Ishikawa (cell line): ENCODE measurements at regions not wholly inside any gene's neighbourhood (a gene's known extent, or its start where the extent isn't known, plus 50 kb on each side); places are given as distances from the start of the nearest gene placed in this dataset.

ENCODE experiments used
- CEBPB ChIP-seq: IDR thresholded peaks from 2 replicates; pipeline ENCODE4 v1.6.1; 2012
- CREB1 ChIP-seq: IDR thresholded peaks from 2 replicates; pipeline ENCODE4 v1.6.1; 2012; ENCODE audit warnings: low read depth
- EGR1 ChIP-seq: IDR thresholded peaks from 2 replicates; pipeline ENCODE4 v1.6.1; 2012
- EP300 ChIP-seq: IDR thresholded peaks from 2 replicates; pipeline ENCODE4 v1.6.1; 2012; ENCODE audit warnings: borderline replicate concordance
- FOXM1 ChIP-seq: IDR thresholded peaks from 2 replicates; pipeline ENCODE4 v1.6.1; 2012; ENCODE audit warnings: low read depth, borderline replicate concordance
- MAX ChIP-seq: IDR thresholded peaks from 2 replicates; pipeline ENCODE4 v1.6.1; 2012
- NFIC ChIP-seq: IDR thresholded peaks from 2 replicates; pipeline ENCODE4 v1.6.1; 2012
- RAD21 ChIP-seq: IDR thresholded peaks from 2 replicates; pipeline ENCODE4 v1.6.1; 2012; ENCODE audit warnings: low read depth
- TAF1 ChIP-seq: IDR thresholded peaks from 2 replicates; pipeline ENCODE4 v1.6.1; 2012; ENCODE audit warnings: low read depth, mild to moderate bottlenecking
- TCF12 ChIP-seq: IDR thresholded peaks from 2 replicates; pipeline ENCODE4 v1.6.1; 2012; ENCODE audit warnings: low read depth
- TEAD4 ChIP-seq: IDR thresholded peaks from 2 replicates; pipeline ENCODE4 v1.6.1; 2012
- YY1 ChIP-seq: IDR thresholded peaks from 2 replicates; pipeline ENCODE4 v1.6.1; 2012; ENCODE audit warnings: low read depth
- ZBTB7A ChIP-seq: IDR thresholded peaks from 2 replicates; pipeline ENCODE4 v1.6.1; 2012; ENCODE audit warnings: low read depth
- TF ChIP-seq, protein P1 (sequence below): IDR thresholded peaks from 2 replicates; pipeline ENCODE4 v1.6.1; 2012; ENCODE audit warnings: low read depth, mild to moderate bottlenecking
- TF ChIP-seq, protein P2 (sequence below): IDR thresholded peaks from 2 replicates; pipeline ENCODE4 v1.6.1; 2012

- TF ChIP-seq, protein P1, sequence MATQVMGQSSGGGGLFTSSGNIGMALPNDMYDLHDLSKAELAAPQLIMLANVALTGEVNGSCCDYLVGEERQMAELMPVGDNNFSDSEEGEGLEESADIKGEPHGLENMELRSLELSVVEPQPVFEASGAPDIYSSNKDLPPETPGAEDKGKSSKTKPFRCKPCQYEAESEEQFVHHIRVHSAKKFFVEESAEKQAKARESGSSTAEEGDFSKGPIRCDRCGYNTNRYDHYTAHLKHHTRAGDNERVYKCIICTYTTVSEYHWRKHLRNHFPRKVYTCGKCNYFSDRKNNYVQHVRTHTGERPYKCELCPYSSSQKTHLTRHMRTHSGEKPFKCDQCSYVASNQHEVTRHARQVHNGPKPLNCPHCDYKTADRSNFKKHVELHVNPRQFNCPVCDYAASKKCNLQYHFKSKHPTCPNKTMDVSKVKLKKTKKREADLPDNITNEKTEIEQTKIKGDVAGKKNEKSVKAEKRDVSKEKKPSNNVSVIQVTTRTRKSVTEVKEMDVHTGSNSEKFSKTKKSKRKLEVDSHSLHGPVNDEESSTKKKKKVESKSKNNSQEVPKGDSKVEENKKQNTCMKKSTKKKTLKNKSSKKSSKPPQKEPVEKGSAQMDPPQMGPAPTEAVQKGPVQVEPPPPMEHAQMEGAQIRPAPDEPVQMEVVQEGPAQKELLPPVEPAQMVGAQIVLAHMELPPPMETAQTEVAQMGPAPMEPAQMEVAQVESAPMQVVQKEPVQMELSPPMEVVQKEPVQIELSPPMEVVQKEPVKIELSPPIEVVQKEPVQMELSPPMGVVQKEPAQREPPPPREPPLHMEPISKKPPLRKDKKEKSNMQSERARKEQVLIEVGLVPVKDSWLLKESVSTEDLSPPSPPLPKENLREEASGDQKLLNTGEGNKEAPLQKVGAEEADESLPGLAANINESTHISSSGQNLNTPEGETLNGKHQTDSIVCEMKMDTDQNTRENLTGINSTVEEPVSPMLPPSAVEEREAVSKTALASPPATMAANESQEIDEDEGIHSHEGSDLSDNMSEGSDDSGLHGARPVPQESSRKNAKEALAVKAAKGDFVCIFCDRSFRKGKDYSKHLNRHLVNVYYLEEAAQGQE = no peak
- TF ChIP-seq CEBPB = no peak
- TF ChIP-seq MAX = no peak
- TF ChIP-seq, protein P2, sequence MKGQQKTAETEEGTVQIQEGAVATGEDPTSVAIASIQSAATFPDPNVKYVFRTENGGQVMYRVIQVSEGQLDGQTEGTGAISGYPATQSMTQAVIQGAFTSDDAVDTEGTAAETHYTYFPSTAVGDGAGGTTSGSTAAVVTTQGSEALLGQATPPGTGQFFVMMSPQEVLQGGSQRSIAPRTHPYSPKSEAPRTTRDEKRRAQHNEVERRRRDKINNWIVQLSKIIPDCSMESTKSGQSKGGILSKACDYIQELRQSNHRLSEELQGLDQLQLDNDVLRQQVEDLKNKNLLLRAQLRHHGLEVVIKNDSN = no peak
- no peak for TF ChIP-seq YY1
- TF ChIP-seq FOXM1 = no peak
- TF ChIP-seq CREB1 = no peak
- no peak for TF ChIP-seq RAD21
- no peak for TF ChIP-seq EGR1
- no peak for TF ChIP-seq NFIC
- no peak for TF ChIP-seq TCF12
- TF ChIP-seq TEAD4 = no peak
- no peak for TF ChIP-seq EP300
- TF ChIP-seq ZBTB7A = no peak
- no peak for TF ChIP-seq TAF1
Observed at GRCh38 chr9:135320943-135321342, 158.6 kb upstream of the PPP1R26 start.

DNA sequence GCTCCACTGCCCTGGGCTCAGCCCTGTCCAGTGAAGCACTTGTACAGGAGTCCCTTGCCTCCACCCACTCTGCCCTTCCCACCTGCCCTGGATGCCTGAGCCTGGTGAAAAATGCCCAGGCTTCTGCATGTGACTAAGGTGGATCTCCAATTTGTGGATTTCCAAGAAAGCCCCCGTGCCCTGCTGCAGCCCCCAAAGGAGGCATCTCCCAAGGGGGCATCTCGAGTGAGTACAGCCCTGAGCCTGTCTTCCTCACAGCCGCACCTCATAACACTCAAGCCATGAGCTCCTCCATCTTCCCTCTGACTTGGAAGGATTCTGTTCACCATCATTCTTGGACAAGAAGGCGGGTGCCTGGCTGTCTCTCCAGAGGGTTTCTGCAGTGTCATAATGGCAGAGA lies 158.0 kb upstream of the PPP1R26 start:
- TF ChIP-seq MAX (no peak), NFIC (no peak), CEBPB (no peak), RAD21 (no peak), TAF1 (no peak), CREB1 (no peak), ZBTB7A (no peak), TCF12 (no peak), YY1 (no peak), EP300 (no peak), FOXM1 (no peak)
- TF ChIP-seq, protein P2 = no peak
- TF ChIP-seq, protein P1 = no peak

DNA sequence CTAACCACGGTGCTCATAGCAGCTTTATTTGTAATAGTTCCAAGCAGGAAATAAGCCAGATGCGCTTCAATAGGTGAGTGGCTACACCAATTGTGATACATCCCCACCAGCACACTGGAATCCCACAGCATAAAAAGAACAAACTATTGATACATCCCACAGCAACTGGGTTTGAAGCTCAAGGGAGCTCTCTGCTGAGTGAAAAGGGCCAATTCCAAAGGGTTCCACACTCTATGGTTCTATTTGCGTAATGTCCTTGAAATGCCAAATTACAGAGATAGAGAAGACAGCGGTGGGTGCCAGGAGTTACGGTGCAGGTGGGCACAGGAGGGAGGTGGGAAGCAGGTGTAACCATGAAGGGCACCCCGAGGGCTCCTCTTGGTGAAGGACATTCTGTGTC lies 155.3 kb upstream of the PPP1R26 start:
- TF ChIP-seq TAF1 (no peak), CREB1 (no peak), ZBTB7A (no peak), TCF12 (no peak), TEAD4 (no peak), EGR1 (no peak), NFIC (no peak), RAD21 (no peak), FOXM1 (no peak), YY1 (no peak), EP300 (no peak), CEBPB (no peak), MAX (no peak)
- TF ChIP-seq, protein P2 = no peak
- TF ChIP-seq, protein P1 = no peak

DNA sequence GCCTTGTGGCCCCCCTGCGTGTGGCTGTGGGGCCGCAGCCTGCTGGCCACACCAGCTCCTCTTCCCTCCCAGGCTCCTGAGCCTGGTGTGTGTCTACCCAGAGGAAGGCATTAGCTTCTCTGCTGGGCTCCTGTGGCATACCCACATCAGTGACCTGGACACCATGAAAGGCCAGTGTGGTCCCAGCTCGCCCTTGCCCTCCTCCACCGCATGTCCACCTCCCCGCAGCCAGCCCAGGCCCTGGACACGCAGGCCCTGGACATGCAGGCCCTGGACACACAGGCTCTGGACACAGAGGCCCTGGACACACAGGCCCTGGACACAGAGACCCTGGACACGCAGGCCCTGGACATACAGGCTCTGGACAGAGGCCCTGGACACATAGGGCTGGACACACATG lies 153.4 kb upstream of the PPP1R26 start:
- TF ChIP-seq CEBPB (no peak), FOXM1 (no peak), EP300 (no peak), EGR1 (no peak), MAX (no peak), ZBTB7A (no peak), YY1 (no peak), NFIC (no peak), TCF12 (no peak), TAF1 (no peak), TEAD4 (no peak), RAD21 (no peak), CREB1 (no peak)
- TF ChIP-seq, protein P1 = no peak
- TF ChIP-seq, protein P2 = no peak
